HG02763 (cell line): ENCODE measurements at regions not wholly inside any gene's neighbourhood (a gene's known extent, or its start where the extent isn't known, plus 50 kb on each side); places are given as distances from the start of the nearest gene placed in this dataset.
"Not testable (repeated sequence)": the region's sequence is repeated elsewhere in the genome, so short reads cannot be mapped to it uniquely, and the experiment has no call there.

Experiments
- ATAC-seq: cut with Tn5 transposase; IDR thresholded peaks from one replicate; pipeline ENCODE4 v1.9.1; 2021; ENCODE audit warnings: mild to moderate bottlenecking, moderate library complexity; ENCODE audit not compliant: unreplicated experiment

DNA sequence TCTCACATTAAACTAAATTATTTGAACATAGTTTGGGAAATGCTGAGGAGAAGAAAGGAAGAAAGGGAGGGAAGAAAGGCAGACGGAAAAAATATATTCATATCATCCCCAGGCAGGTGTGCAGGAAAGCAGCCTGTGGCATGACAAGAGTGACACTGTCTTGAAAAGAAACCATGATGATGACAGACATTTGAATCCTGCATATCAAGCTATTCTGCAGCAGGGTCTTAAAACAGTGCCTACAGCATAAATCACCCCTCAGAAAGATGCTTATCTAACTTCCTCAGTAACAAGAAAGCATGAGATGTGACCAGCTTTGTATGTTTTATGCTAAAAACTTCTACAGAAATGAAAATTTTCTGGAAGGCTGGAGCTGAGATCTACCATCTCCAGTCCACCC is 144.5 kb upstream of the GRM7 start:
- no peak for ATAC-seq

DNA sequence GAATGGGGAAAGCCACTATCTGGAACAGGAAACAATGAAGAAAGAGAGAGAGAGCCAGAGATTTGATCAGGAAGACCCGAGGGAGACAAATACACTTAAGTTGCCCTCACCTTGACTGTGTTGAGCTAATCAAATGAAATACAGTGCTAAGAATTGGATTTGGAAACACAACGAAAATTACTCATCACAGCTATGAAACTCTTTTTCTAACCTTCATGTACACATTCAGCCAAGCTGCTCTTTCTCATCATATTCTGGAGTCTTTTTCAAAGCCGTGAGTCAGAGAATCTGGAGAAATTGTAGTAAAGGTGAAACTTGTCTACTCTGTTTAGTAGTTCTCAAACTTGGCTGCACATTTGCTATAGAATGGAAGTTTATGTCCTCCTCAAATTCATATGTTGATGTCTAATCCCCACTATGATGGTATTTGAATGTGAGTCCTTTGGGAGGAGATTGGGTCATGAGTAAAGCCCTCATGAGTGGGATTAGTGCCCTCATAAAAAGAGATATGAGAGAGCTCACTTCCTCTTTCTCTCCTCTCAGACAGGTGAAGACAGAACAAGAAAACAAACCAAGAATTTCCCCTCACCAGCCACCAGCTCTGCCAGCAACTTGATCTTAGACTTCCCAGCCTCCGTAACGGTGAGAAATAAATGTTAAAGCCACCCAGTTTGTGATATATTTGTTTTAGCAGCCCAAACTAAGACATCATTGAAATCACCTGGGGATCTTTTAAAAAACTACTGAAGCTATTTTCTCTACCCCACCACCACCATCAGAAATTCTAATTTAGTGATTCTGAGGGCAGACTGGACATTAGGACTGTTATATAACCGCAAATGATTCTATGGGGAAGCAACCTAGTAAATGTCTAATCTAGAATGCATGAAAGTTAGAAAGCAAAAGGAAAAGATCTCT is 143.6 kb upstream of the GRM7 start:
- ATAC-seq, result peak; percentile 94

DNA sequence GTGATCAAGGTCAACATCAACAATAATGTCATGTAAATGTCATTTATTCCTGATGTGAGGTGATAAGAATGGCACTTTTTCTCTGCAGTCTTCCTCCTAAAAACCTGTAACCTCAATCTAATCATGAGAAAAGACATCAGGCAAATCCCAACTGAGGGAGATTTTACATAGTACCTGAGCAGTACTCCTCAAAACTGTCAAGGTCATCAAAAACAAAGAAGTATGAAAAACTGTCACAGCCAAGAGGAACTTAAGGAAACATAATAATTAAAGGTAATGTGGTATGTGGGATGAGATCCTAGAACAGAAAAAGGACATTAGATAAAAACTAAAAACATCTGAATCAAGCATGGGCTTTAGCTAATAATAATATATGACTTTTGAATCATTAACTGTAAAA is 140.9 kb upstream of the GRM7 start:
- ATAC-seq, result no peak

GRCh38 chr3:6721491-6721890 is 139.4 kb upstream of the GRM7 start:
- no peak for ATAC-seq

- ATAC-seq, result no peak
Observed at GRCh38 chr3:6723205-6723604, 137.7 kb upstream of the GRM7 start.

GRCh38 chr3:6726811-6727210 is 134.1 kb upstream of the GRM7 start:
- ATAC-seq, result no peak

DNA sequence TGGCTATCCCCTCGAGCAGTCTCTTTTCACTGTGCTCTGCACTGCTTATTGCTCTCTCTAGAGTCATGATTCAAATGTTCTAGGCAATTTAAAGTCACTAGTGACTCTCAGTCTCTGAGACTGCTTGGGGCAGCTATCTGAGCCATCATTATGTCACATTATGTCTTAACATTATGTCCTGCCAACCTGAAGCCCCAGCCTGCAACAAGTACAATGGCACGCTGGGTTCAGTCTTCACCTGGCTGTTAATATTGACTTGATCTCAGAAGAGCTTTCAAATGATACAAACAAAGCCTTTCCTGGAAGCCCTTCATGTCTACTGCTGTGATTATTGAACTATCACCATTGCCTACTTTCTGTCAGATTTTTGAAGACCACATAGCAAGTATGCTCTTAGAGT is 128.1 kb upstream of the GRM7 start:
- no peak for ATAC-seq

DNA sequence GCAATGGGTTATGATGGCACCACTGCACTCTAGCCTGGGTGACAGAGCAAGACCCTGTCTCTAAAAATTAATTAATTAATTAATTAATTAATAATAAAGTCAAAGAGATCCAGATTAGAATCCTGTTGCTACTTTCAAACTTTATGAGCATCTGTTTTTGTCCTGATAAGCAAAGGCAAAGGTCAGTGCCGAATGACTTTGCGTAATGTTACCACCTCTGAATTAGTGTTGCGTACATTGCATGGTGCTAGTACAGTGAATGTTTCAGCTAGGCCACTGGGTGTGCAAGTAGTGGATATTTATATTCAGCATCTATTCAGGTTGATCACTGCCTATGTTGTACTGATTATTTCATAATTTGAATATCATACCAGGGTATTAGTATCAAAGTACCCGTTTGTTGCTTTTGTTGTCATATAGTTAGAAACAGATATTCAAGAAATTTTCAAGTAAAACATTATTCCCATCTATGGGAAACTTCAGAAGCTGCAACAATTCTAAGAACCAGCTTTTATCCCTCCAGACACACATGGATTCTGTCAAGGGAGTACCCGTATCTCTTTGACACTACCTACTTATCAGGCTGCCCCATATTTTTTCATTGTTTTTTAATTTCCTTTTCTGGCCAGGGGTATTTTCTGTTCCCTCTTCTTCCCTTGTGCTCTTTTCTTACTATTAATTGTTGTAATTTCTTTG is 127.1 kb upstream of the GRM7 start:
- ATAC-seq, result no peak

GRCh38 chr3:6734395-6734746 is 126.5 kb upstream of the GRM7 start:
- ATAC-seq, result no peak

GRCh38 chr3:6736836-6737629 is 123.9 kb upstream of the GRM7 start:
- no peak for ATAC-seq

- no peak for ATAC-seq
Observed at GRCh38 chr3:6737630-6738029, 123.3 kb upstream of the GRM7 start.

DNA sequence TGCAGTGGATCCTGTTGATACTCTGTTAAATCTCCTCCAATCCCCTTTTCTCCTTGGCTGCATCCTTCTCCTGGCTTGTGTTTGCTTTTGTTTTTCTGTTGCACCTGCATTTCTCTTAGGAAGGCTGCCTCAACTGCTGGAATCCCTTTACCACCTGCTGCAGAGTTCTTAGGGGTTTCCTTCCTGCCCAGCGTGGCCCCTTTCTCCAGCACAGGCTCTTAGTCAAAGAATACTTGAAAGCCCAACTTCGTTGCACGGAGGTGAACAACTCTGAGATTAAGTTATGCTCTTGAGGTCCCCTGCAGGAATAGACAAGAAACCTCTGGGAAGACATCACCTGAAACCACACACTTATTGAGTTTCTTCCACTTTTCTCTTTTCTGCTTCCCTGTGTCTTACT is 121.6 kb upstream of the GRM7 start:
- no peak for ATAC-seq

DNA sequence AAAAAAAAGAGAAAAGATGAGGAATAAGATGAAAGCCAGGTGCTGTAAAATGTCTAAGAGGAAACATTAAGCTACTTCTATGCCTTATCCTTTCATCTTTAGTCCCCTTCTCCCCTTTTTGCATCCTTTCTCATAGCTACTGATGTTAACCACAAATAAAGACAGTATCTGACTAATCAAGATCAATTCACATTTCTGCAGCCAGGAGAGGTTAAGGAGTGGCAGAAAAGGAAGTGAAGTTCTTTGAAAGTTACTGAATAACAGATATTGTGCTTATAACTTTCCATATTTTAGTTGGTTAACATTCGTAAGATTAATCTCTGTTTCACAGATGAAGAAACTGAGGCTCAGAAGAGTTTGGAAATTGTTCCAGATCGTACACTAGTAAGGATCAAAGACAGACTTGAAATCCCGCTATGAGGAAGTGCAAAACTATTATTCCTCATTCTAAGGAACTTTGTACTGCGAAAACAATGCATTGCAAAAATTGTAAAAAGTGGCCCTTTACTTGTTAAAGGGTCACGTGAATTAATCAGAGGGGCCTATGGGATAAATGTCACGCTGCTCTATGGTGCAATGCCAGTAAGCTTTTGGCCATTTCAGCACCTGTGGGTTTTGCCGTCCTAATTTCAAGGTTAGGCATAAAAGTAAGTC is 117.7 kb upstream of the GRM7 start:
- no peak for ATAC-seq

- no peak for ATAC-seq
Observed at GRCh38 chr3:6746443-6746842, 114.5 kb upstream of the GRM7 start.

GRCh38 chr3:6747017-6747416 is 113.9 kb upstream of the GRM7 start:
- no peak for ATAC-seq

DNA sequence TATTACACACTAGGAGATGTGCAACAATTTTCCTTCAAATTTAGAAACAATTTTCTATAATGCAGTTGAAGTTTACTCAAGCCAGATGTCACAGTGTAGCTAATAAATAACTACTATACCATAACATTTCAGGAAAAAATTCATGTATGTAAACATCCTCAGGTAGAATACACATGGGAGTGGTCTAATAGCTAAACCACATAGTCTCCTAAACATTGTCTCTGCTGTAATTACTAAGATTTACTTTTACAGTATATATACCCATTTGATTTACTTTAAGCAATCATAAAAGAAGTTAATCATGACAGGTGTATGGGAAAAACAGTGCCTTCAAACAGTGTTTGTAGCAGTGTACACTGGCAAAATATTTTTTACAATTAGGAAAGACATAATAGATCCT is 110.1 kb upstream of the GRM7 start:
- no peak for ATAC-seq

DNA sequence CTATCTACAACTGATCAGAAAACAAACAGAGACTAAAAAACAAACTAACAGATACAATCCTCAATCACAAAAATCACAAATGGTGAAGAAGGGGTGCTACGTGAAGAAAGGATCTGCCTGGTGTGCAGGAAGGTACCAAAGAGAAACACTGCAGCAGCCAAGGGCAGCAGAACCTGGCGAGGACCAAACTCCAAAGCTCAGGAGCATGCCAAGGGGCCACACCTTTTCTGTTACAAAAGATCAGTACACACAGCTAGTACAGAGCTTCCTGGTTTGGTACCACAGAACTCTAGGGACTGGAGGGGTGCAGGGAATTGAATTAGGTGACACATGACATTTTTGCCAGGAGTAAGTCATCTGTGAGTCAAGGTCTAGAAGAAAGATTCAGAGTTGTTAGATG is 107.4 kb upstream of the GRM7 start:
- no peak for ATAC-seq

GRCh38 chr3:6769532-6770396 is 91.2 kb upstream of the GRM7 start:
- ATAC-seq, result not testable (repeated sequence)

DNA sequence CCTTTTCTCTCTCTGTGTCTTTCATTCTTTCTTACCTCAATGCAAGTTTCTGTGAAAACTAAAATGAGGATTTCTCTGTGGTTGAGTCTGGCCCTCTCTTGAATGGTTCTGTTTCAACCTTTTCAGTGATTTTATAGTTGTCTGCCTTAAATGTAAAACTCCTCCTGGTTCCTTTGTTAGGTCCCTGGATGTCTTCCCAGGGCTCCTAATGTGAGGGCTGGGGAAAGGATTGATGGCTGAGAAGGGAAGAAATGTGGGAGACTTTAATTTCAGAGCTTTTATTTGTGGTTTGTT is 90.6 kb upstream of the GRM7 start:
- ATAC-seq, result no peak

DNA sequence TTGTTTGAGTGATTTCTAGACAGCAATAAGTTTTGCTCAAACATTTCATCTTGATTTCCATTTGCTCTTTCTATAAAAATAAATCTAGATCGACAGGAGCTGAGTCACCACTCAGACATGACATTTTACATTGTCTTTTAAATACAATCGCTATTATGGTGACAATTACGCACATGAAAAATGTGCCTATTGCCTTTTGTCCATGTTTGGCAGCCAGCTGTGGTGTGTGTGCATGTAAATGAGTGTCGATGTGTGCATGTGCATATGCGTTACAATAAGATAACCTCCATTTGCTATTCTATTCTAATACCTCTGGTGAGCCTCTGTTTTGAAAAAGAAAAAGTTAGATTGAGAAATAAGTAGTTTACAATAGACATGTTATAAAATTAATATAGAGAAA is 89.7 kb upstream of the GRM7 start:
- no peak for ATAC-seq
